ENCODE measurements at regions not wholly inside any gene's neighbourhood (a gene's known extent, or its start where the extent isn't known, plus 50 kb on each side); places are given as distances from the start of the nearest gene placed in this dataset.
"Not testable (repeated sequence)": the region's sequence is repeated elsewhere in the genome, so short reads cannot be mapped to it uniquely, and the experiment has no call there.

GRCh38 chr2:66170744-66171330 lies 264.1 kb upstream of the MEIS1 start:
- no peak for DNase-seq

- DNase-seq: no peak
Measured at GRCh38 chr2:66169076-66169475, 265.8 kb upstream of the MEIS1 start.

- no peak for DNase-seq
Measured at GRCh38 chr2:66164470-66164869, 270.5 kb upstream of the MEIS1 start.

- DNase-seq: no peak
Measured at GRCh38 chr2:66156171-66156570, 278.8 kb upstream of the MEIS1 start.

GRCh38 chr2:66153941-66154340 lies 281.0 kb upstream of the MEIS1 start:
- DNase-seq: no peak

GRCh38 chr2:66145490-66145889 lies 289.4 kb upstream of the MEIS1 start:
- DNase-seq: no peak

GRCh38 chr2:66144324-66144723 lies 290.6 kb upstream of the MEIS1 start:
- not testable (repeated sequence) for DNase-seq

- no peak for DNase-seq
Measured at GRCh38 chr2:66137606-66138130, 297.3 kb upstream of the MEIS1 start.

GRCh38 chr2:66134138-66134701 lies 300.7 kb upstream of the MEIS1 start:
- no peak for DNase-seq

GRCh38 chr2:66127656-66128055 lies 307.3 kb upstream of the MEIS1 start:
- no peak for DNase-seq

GRCh38 chr2:66127061-66127460 lies 307.9 kb upstream of the MEIS1 start:
- DNase-seq: no peak

GRCh38 chr2:66125951-66126350 lies 309.0 kb upstream of the MEIS1 start:
- no peak for DNase-seq

- DNase-seq: no peak
Measured at GRCh38 chr2:66122516-66122915, 312.4 kb upstream of the MEIS1 start.

- no peak for DNase-seq
Measured at GRCh38 chr2:66121946-66122345, 313.0 kb upstream of the MEIS1 start.

- no peak for DNase-seq
Measured at GRCh38 chr2:66113988-66114625, 320.8 kb upstream of the MEIS1 start.

GRCh38 chr2:66111706-66112105 lies 323.2 kb upstream of the MEIS1 start:
- no peak for DNase-seq

GRCh38 chr2:66110608-66111007 lies 324.3 kb upstream of the MEIS1 start:
- no peak for DNase-seq

GRCh38 chr2:66110086-66110485 lies 324.8 kb upstream of the MEIS1 start:
- no peak for DNase-seq

- no peak for DNase-seq
Measured at GRCh38 chr2:66109419-66109818, 325.5 kb upstream of the MEIS1 start.

- DNase-seq: no peak
Measured at GRCh38 chr2:66105066-66105753, 329.7 kb upstream of the MEIS1 start.

- DNase-seq: no peak
Measured at GRCh38 chr2:66103581-66103980, 331.3 kb upstream of the MEIS1 start.

GRCh38 chr2:66101206-66101605 lies 333.7 kb upstream of the MEIS1 start:
- DNase-seq: no peak

- DNase-seq: no peak
Measured at GRCh38 chr2:66095820-66096345, 339.0 kb upstream of the MEIS1 start.

GRCh38 chr2:66094689-66095088 lies 340.2 kb upstream of the MEIS1 start:
- DNase-seq: not testable (repeated sequence)
